Astrocyte (in vitro differentiated cells and primary cell): ENCODE measurements at regions not wholly inside any gene's neighbourhood (a gene's known extent, or its start where the extent isn't known, plus 50 kb on each side); places are given as distances from the start of the nearest gene placed in this dataset.

ENCODE experiments used
- DNase-seq: peaks from one replicate; pipeline ENCODE4 v3.0.0-alpha.2; 2010; ENCODE audit warnings: low read depth
- FAIRE-seq: peaks from 2 replicates; lab custom pipeline; 2011; peaks lifted over from hg19 to GRCh38; lab: Jason Lieb, UNC
- H2AFZ ChIP-seq: 2 replicates; pipeline ENCODE4 v1.6.0; 2012; ENCODE audit warnings: low read depth, low read length, inconsistent platforms
- H3K27ac ChIP-seq: 2 replicates; pipeline ENCODE4 v1.5.1; 2011; ENCODE audit warnings: low read depth, low read length, inconsistent platforms
- H3K27me3 ChIP-seq: 2 replicates; pipeline ENCODE4 v1.6.0; 2011; ENCODE audit warnings: low read length, inconsistent platforms; ENCODE audit not compliant: insufficient read depth
- H3K36me3 ChIP-seq: 2 replicates; pipeline ENCODE4 v1.5.1; 2011; ENCODE audit warnings: low read length, inconsistent platforms; ENCODE audit not compliant: insufficient read depth
- H3K4me1 ChIP-seq: 2 replicates; pipeline ENCODE4 v1.5.1; 2011; ENCODE audit warnings: low read length, inconsistent platforms; ENCODE audit not compliant: insufficient read depth
- H3K4me2 ChIP-seq: 2 replicates; pipeline ENCODE4 v1.6.0; 2012; ENCODE audit warnings: low read length, inconsistent platforms
- H3K4me3 ChIP-seq: 2 replicates; pipeline ENCODE4 v1.5.1; 2011; ENCODE audit warnings: low read depth, mild to moderate bottlenecking, low read length, inconsistent platforms; ENCODE audit not compliant: insufficient read depth
- H3K79me2 ChIP-seq: 2 replicates; pipeline ENCODE4 v1.6.0; 2012; ENCODE audit warnings: mild to moderate bottlenecking, low read length, inconsistent platforms; ENCODE audit not compliant: insufficient read depth
- H3K9ac ChIP-seq: 2 replicates; pipeline ENCODE4 v1.6.0; 2012; ENCODE audit warnings: mild to moderate bottlenecking, low read length, inconsistent platforms
- H3K9me3 ChIP-seq: 2 replicates; pipeline ENCODE4 v1.5.1; 2012; ENCODE audit warnings: low read depth, mild to moderate bottlenecking, low read length, inconsistent platforms; ENCODE audit not compliant: insufficient read depth
- H4K20me1 ChIP-seq: 2 replicates; pipeline ENCODE4 v1.6.0; 2012; ENCODE audit warnings: low read length, inconsistent platforms; ENCODE audit not compliant: insufficient read depth
- H3K27ac Mint-ChIP-seq: one replicate; pipeline ENCODE4 v1.8.0; 2021; ENCODE audit warnings: mild to moderate bottlenecking, mixed read lengths; ENCODE audit not compliant: unreplicated experiment
- H3K27me3 Mint-ChIP-seq: one replicate; pipeline ENCODE4 v1.8.0; 2021; ENCODE audit warnings: low read depth, mixed read lengths; ENCODE audit not compliant: unreplicated experiment
- H3K36me3 Mint-ChIP-seq: one replicate; pipeline ENCODE4 v1.8.0; 2021; ENCODE audit warnings: low read depth, mixed read lengths; ENCODE audit not compliant: unreplicated experiment
- H3K4me1 Mint-ChIP-seq: one replicate; pipeline ENCODE4 v1.8.0; 2021; ENCODE audit warnings: low read depth, mixed read lengths; ENCODE audit not compliant: unreplicated experiment
- H3K4me3 Mint-ChIP-seq: one replicate; pipeline ENCODE4 v1.8.0; 2021; ENCODE audit warnings: mild to moderate bottlenecking, moderate library complexity, mixed read lengths; ENCODE audit not compliant: unreplicated experiment
- H3K9me3 Mint-ChIP-seq: one replicate; pipeline ENCODE4 v1.8.0; 2021; ENCODE audit warnings: mild to moderate bottlenecking, mixed read lengths; ENCODE audit not compliant: unreplicated experiment
- EZH2 ChIP-seq: IDR thresholded peaks from 2 replicates; pipeline ENCODE4 v1.6.1; 2012; ENCODE audit warnings: mild to moderate bottlenecking, low read length, inconsistent platforms; ENCODE audit not compliant: insufficient read depth
- TF ChIP-seq, protein P1 (sequence below): IDR thresholded peaks from 2 replicates; pipeline ENCODE4 v1.5.1; 2011; ENCODE audit warnings: low read depth, mild to moderate bottlenecking, inconsistent platforms, low read length, moderate library complexity; ENCODE audit not compliant: insufficient read depth

DNA sequence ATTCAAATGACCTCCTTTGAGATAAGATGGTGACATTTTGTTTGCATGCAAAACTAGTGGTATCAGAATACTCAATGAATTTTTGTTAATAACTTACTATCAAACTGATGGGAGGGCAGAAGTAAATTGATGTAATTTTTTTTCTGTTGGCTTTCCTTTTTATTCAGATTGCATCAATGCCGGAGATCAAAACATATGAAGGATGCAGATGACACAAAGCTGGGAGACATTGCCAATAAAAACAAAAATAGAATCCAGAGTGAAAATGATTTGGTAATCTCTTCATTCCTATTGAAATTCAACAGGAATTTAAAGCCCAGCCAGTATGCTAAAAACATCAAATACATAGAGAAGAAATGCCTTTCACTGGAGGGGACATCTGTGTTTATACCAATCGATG lies 1655.3 kb upstream of the C9orf72 start:
- DNase-seq (no peak), FAIRE-seq (no peak)
- no peak overlapping the region for H3K27ac Mint-ChIP-seq
- Histone ChIP-seq H3K4me3 (no peak overlapping the region), H3K9ac (no peak overlapping the region), H2AFZ (no peak overlapping the region), H4K20me1 (no peaks in the 10 kb centered on the region), H3K27ac (no peak overlapping the region), H3K36me3 (no peaks in the 10 kb centered on the region), H3K9me3 (no peaks in the 10 kb centered on the region), H3K4me1 (no peaks in the 10 kb centered on the region), H3K27me3 (no peaks in the 10 kb centered on the region), H3K4me2 (no peak overlapping the region), H3K79me2 (no peaks in the 10 kb centered on the region)
- H3K27me3 Mint-ChIP-seq, result no peaks in the 10 kb centered on the region
- no peaks in the 10 kb centered on the region for H3K36me3 Mint-ChIP-seq
- TF ChIP-seq EZH2, result no peak
- TF ChIP-seq, protein P1, sequence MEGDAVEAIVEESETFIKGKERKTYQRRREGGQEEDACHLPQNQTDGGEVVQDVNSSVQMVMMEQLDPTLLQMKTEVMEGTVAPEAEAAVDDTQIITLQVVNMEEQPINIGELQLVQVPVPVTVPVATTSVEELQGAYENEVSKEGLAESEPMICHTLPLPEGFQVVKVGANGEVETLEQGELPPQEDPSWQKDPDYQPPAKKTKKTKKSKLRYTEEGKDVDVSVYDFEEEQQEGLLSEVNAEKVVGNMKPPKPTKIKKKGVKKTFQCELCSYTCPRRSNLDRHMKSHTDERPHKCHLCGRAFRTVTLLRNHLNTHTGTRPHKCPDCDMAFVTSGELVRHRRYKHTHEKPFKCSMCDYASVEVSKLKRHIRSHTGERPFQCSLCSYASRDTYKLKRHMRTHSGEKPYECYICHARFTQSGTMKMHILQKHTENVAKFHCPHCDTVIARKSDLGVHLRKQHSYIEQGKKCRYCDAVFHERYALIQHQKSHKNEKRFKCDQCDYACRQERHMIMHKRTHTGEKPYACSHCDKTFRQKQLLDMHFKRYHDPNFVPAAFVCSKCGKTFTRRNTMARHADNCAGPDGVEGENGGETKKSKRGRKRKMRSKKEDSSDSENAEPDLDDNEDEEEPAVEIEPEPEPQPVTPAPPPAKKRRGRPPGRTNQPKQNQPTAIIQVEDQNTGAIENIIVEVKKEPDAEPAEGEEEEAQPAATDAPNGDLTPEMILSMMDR, result no peak
- no peaks in the 10 kb centered on the region for H3K4me1 Mint-ChIP-seq
- H3K9me3 Mint-ChIP-seq, result no peaks in the 10 kb centered on the region
- no peak overlapping the region for H3K4me3 Mint-ChIP-seq

DNA sequence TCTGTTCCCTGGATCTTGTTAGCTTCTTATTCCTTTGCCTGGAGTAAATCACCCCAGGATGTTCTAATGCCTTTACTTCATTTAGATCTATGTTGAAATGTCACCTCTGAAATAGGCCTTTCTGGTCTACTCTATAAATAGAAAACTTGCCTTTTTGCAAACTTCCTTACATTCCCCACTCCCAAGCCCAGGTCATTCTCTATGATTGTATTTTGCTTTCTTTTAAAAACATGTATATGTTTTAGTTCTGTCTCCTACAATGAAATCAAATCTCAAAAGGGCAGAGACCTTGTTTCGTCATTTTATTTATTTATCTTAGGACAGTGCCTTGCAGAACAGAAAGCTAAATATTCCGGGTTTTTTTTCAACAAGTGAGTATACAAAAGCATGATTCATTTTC lies 1657.7 kb upstream of the C9orf72 start:
- Mint-ChIP-seq H3K9me3 (no peaks in the 10 kb centered on the region), H3K4me3 (no peak overlapping the region), H3K36me3 (no peaks in the 10 kb centered on the region), H3K4me1 (no peaks in the 10 kb centered on the region), H3K27ac (no peak overlapping the region), H3K27me3 (no peaks in the 10 kb centered on the region)
- FAIRE-seq (no peak), DNase-seq (no peak)
- Histone ChIP-seq H4K20me1 (no peaks in the 10 kb centered on the region), H3K27ac (no peak overlapping the region), H3K27me3 (peaks cover 3% of the 10 kb centered on the region), H3K4me3 (no peak overlapping the region), H3K9ac (no peak overlapping the region), H3K79me2 (no peaks in the 10 kb centered on the region), H3K4me1 (no peaks in the 10 kb centered on the region), H3K9me3 (no peaks in the 10 kb centered on the region), H3K4me2 (no peak overlapping the region), H3K36me3 (no peaks in the 10 kb centered on the region), H2AFZ (no peak overlapping the region)
- TF ChIP-seq, protein P1, result no peak
- no peak for TF ChIP-seq EZH2

GRCh38 chr9:29233193-29233592 lies 1659.9 kb upstream of the C9orf72 start:
- no peak for FAIRE-seq
- Histone ChIP-seq H2AFZ (no peak overlapping the region), H3K4me3 (no peak overlapping the region), H4K20me1 (no peaks in the 10 kb centered on the region), H3K79me2 (no peaks in the 10 kb centered on the region), H3K27ac (no peak overlapping the region), H3K9me3 (no peaks in the 10 kb centered on the region), H3K36me3 (no peaks in the 10 kb centered on the region), H3K4me1 (no peaks in the 10 kb centered on the region), H3K9ac (no peak overlapping the region), H3K4me2 (no peak overlapping the region), H3K27me3 (peaks cover 3% of the 10 kb centered on the region)
- H3K27ac Mint-ChIP-seq, result no peak overlapping the region
- H3K27me3 Mint-ChIP-seq, result no peaks in the 10 kb centered on the region
- H3K9me3 Mint-ChIP-seq, result no peaks in the 10 kb centered on the region
- no peaks in the 10 kb centered on the region for H3K36me3 Mint-ChIP-seq
- no peaks in the 10 kb centered on the region for H3K4me1 Mint-ChIP-seq
- TF ChIP-seq, protein P1, result no peak
- no peak for TF ChIP-seq EZH2
- no peak overlapping the region for H3K4me3 Mint-ChIP-seq
- no peak for DNase-seq
